Liver (tissue), 8 donors: ENCODE measurements at regions not wholly inside any gene's neighbourhood (a gene's known extent, or its start where the extent isn't known, plus 50 kb on each side); places are given as distances from the start of the nearest gene placed in this dataset.

Experiments used
- DNase-seq: peaks from one replicate; pipeline ENCODE4 v3.0.0-alpha.2; 2017; ENCODE audit warnings: low spot score
- H3K27ac ChIP-seq, 2 donors: one replicate each; pipeline ENCODE4 v1.7.0; 2013; ENCODE audit warnings: inconsistent platforms in 2 of 2, low read length in 2 of 2, control low read depth in 1 of 2, low read depth in 1 of 2, mild to moderate bottlenecking in 1 of 2
- H3K27me3 ChIP-seq, 4 donors: one replicate each; pipeline versions ENCODE4 v1.6.1 to v1.7.0; 2013; ENCODE audit warnings: low read length in 3 of 4, inconsistent platforms in 1 of 4, mild to moderate bottlenecking in 1 of 4, moderate library complexity in 1 of 4; ENCODE audit not compliant: control insufficient read depth in 4 of 4, insufficient read depth in 4 of 4
- H3K36me3 ChIP-seq, 4 donors: one replicate each; pipeline versions ENCODE4 v1.6.1 to v1.7.0; 2013; ENCODE audit warnings: low read length in 3 of 4, mild to moderate bottlenecking in 3 of 4, low read depth in 1 of 4, moderate library complexity in 1 of 4; ENCODE audit not compliant: control insufficient read depth in 4 of 4, insufficient read depth in 3 of 4
- H3K4me1 ChIP-seq, 4 donors: one replicate each; pipeline versions ENCODE4 v1.6.1 to v1.7.0; 2013; ENCODE audit warnings: low read length in 3 of 4, mild to moderate bottlenecking in 3 of 4, moderate library complexity in 1 of 4; ENCODE audit not compliant: control insufficient read depth in 4 of 4, insufficient read depth in 4 of 4
- H3K4me3 ChIP-seq, 3 donors: one replicate each; pipeline versions ENCODE4 v1.6.1 to v1.7.0; 2013; ENCODE audit warnings: low read length in 3 of 3, control low read depth in 1 of 3, low read depth in 1 of 3, mild to moderate bottlenecking in 1 of 3
- H3K9ac ChIP-seq, 2 donors: one replicate each; pipeline ENCODE4 v1.7.0; 2013; ENCODE audit warnings: low read length in 2 of 2, mild to moderate bottlenecking in 2 of 2, moderate library complexity in 2 of 2, control low read depth in 1 of 2, low read depth in 1 of 2
- H3K9me3 ChIP-seq, 4 donors: one replicate each; pipeline versions ENCODE4 v1.6.1 to v1.7.0; 2013; ENCODE audit warnings: low read length in 3 of 4; ENCODE audit not compliant: control insufficient read depth in 4 of 4
- EGR1 ChIP-seq, 2 donors: IDR thresholded peaks; 2 replicates each; pipeline ENCODE4 v1.6.1; 2016 to 2018; ENCODE audit warnings: antibody characterized with exemption in 2 of 2, low read depth in 2 of 2
- FOXA1 ChIP-seq: IDR thresholded peaks from 2 replicates; pipeline ENCODE4 v1.6.1; 2016; ENCODE audit warnings: antibody characterized with exemption
- FOXA2 ChIP-seq: IDR thresholded peaks from 2 replicates; pipeline ENCODE4 v1.6.1; 2016; ENCODE audit warnings: antibody characterized with exemption
- GABPA ChIP-seq, 2 donors: IDR thresholded peaks in 1 of 2; conservative IDR thresholded peaks in 1 of 2; 2 replicates each; pipeline ENCODE4 v1.6.1; 2016; ENCODE audit warnings: antibody characterized with exemption in 2 of 2, mild to moderate bottlenecking in 1 of 2, moderate library complexity in 1 of 2
- HNF4A ChIP-seq, 2 donors: conservative IDR thresholded peaks; 2 replicates each; pipeline ENCODE4 v1.6.1; 2016; ENCODE audit warnings: antibody characterized with exemption in 2 of 2, mild to moderate bottlenecking in 2 of 2
- HNF4G ChIP-seq: IDR thresholded peaks from 2 replicates; pipeline ENCODE4 v1.6.1; 2016; ENCODE audit warnings: antibody characterized with exemption
- JUND ChIP-seq, 2 donors: IDR thresholded peaks; 2 replicates each; pipeline ENCODE4 v1.6.1; 2016; ENCODE audit warnings: antibody characterized with exemption in 2 of 2
- NR2F2 ChIP-seq: IDR thresholded peaks from 2 replicates; pipeline ENCODE4 v1.6.1; 2016; ENCODE audit warnings: antibody characterized with exemption
- RAD21 ChIP-seq, 2 donors: IDR thresholded peaks; 2 replicates each; pipeline ENCODE4 v1.6.1; 2016; ENCODE audit warnings: antibody characterized with exemption in 2 of 2, mild to moderate bottlenecking in 2 of 2
- RXRA ChIP-seq, 2 donors: IDR thresholded peaks; 2 replicates each; pipeline ENCODE4 v1.6.1; 2017 to 2018; ENCODE audit warnings: antibody characterized with exemption in 2 of 2, mild to moderate bottlenecking in 1 of 2
- SP1 ChIP-seq: IDR thresholded peaks from 2 replicates; pipeline ENCODE4 v1.6.1; 2018; ENCODE audit warnings: antibody characterized with exemption, mild to moderate bottlenecking
- TAF1 ChIP-seq: conservative IDR thresholded peaks from 2 replicates; pipeline ENCODE4 v1.6.1; 2016; ENCODE audit warnings: antibody characterized with exemption, mild to moderate bottlenecking
- YY1 ChIP-seq: IDR thresholded peaks from 2 replicates; pipeline ENCODE4 v1.6.1; 2016; ENCODE audit warnings: antibody characterized with exemption, mild to moderate bottlenecking
- WGBS: extraction: QIAGEN DNeasy Blood & Tissue Kit; methylation state at CpG from one replicate; pipeline ENCODE4 v1.1.7; 2013; 5-methylcytosine and 5-hydroxymethylcytosine counted together
- TF ChIP-seq, protein P1 (sequence below): IDR thresholded peaks from 2 replicates; pipeline ENCODE4 v1.6.1; 2016; ENCODE audit warnings: antibody characterized with exemption
- TF ChIP-seq, protein P2 (sequence below): IDR thresholded peaks from 2 replicates; pipeline ENCODE4 v1.6.1; 2016; ENCODE audit warnings: antibody characterized with exemption, mild to moderate bottlenecking
- TF ChIP-seq, protein P3 (sequence below): fragments of 150-350 bp; IDR thresholded peaks from 2 replicates; pipeline ENCODE4 v1.5.1; 2017; ENCODE audit warnings: improper control_type of control experiment, low read depth, low read length; ENCODE audit not compliant: missing input control
- TF ChIP-seq, protein P4 (sequence below): IDR thresholded peaks from 2 replicates; pipeline ENCODE4 v1.6.1; 2016; ENCODE audit warnings: antibody characterized with exemption
- TF ChIP-seq, protein P5 (sequence below): IDR thresholded peaks from 2 replicates; pipeline ENCODE4 v1.6.1; 2016; ENCODE audit warnings: antibody characterized with exemption
- donor health status: healthy.
- donor health status: healthy.
- donor health status: healthy.
- donor health status: healthy.
- donor health status: healthy.

DNA sequence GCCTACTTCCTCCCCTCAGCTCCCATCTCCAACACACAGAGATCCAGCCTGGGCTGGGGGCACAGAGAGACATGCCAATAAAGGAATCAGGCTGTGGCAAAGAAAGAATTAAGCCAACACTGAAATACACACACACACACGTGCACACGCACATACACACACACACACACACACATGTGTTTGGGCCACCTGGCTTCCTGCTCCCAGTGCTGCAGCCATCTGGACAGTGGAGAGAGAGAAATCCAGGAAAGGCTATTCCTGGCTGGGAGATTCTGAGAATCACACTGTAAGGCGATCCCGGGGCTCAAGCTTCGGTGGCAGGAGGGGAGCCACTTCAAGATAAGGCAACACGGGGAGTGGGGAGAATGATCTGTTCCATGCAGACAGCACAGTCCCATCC is 72.4 kb downstream of the NOG start:
- 46% methylated on average over 6 of the region's 6 CpGs for WGBS
- Histone ChIP-seq H3K36me3 (no peaks in the 10 kb centered on the region), H3K27ac (no peak overlapping the region), H3K4me1 (no peaks in the 10 kb centered on the region), H3K27me3 (peaks cover 0 to 3% (median 0%) of the 10 kb centered on the region in 4 donors), H3K9ac (no peak overlapping the region), H3K4me3 (no peak overlapping the region), H3K9me3 (no peaks in the 10 kb centered on the region)
- TF ChIP-seq HNF4G = no peak
- TF ChIP-seq, protein P1, sequence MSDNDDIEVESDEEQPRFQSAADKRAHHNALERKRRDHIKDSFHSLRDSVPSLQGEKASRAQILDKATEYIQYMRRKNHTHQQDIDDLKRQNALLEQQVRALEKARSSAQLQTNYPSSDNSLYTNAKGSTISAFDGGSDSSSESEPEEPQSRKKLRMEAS = no peak
- no peak for TF ChIP-seq FOXA1
- no peak for TF ChIP-seq NR2F2
- no peak for DNase-seq

DNA sequence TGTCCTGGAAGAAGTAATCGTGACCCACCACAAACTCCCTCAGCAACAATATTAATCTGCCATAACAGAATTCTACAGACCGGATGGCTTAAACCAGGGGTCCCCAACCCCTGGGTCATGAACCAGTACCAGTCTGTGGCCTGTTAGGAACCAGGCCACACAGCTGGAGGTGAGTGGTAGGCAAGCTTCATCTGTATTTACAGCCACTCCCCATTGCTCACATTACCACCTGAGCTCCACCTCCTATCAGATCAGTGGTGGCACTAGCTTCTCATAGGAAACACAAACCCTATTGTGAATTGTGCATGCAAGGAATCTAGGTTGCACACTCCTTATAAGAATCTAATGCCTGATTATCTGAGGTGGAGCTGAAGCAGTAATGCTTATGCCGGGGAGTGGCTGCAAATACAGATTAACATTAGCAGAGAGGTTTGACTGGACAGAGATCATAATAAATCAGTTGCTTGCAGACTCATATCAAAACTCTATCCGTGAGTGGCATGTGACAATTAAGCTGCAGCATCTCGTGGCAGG is 74.5 kb downstream of the NOG start:
- WGBS = 65% methylated on average over 5 of the region's 5 CpGs
- Histone ChIP-seq H3K4me3 (no peak overlapping the region), H3K4me1 (no peaks in the 10 kb centered on the region), H3K27me3 (peaks cover 0 to 5% (median 2%) of the 10 kb centered on the region in 4 donors), H3K36me3 (no peaks in the 10 kb centered on the region), H3K27ac (no peak overlapping the region), H3K9me3 (no peaks in the 10 kb centered on the region), H3K9ac (no peak overlapping the region)
- no peak for DNase-seq
- TF ChIP-seq HNF4A (conservative IDR thresholded peaks at IDR 0.05) (no peak), HNF4G (no peak), EGR1 (IDR thresholded peaks at IDR 0.05; ENCODE audit: low read depth in 2 of 2) (no peak), NR2F2 (no peak), YY1 (no peak)
- TF ChIP-seq, protein P1 = no peak

DNA sequence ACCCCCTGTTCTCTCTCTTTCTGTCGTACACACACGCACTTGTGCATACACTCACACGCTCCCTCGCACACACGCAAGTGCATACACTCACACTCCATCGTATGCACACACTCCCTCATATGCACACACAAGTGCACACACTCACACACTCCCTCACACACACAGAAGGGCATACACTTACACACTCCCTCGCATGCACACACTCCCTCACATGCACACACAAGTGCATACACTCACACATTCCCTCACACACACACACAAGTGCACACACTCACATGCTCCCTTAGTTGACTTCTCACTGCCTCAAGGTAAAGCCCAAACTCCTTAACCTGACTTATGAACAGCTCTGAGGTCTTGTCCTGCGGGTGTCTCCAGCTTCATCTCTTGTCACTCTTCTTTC is 78.7 kb downstream of the NOG start:
- Histone ChIP-seq H3K9me3 (no peaks in the 10 kb centered on the region), H3K4me1 (no peaks in the 10 kb centered on the region), H3K27me3 (peaks cover 0 to 10% (median 2%) of the 10 kb centered on the region in 4 donors), H3K4me3 (no peak overlapping the region), H3K9ac (no peak overlapping the region), H3K36me3 (no peaks in the 10 kb centered on the region), H3K27ac (no peak overlapping the region)
- no peak for DNase-seq
- 93% methylated on average over 8 of the region's 8 CpGs for WGBS
- TF ChIP-seq JUND (IDR thresholded peaks at IDR 0.05) (no peak), GABPA (IDR thresholded peaks at IDR 0.05 in 1 of 2, conservative IDR thresholded peaks at IDR 0.05 in 1 of 2) (no peak), FOXA1 (no peak), YY1 (no peak), HNF4A (conservative IDR thresholded peaks at IDR 0.05) (no peak), RAD21 (IDR thresholded peaks at IDR 0.05) (no peak), SP1 (no peak), RXRA (IDR thresholded peaks at IDR 0.05) (no peak), FOXA2 (no peak), NR2F2 (no peak), EGR1 (IDR thresholded peaks at IDR 0.05; ENCODE audit: low read depth in 2 of 2) (no peak), HNF4G (no peak), TAF1 (no peak)
- TF ChIP-seq, protein P2, sequence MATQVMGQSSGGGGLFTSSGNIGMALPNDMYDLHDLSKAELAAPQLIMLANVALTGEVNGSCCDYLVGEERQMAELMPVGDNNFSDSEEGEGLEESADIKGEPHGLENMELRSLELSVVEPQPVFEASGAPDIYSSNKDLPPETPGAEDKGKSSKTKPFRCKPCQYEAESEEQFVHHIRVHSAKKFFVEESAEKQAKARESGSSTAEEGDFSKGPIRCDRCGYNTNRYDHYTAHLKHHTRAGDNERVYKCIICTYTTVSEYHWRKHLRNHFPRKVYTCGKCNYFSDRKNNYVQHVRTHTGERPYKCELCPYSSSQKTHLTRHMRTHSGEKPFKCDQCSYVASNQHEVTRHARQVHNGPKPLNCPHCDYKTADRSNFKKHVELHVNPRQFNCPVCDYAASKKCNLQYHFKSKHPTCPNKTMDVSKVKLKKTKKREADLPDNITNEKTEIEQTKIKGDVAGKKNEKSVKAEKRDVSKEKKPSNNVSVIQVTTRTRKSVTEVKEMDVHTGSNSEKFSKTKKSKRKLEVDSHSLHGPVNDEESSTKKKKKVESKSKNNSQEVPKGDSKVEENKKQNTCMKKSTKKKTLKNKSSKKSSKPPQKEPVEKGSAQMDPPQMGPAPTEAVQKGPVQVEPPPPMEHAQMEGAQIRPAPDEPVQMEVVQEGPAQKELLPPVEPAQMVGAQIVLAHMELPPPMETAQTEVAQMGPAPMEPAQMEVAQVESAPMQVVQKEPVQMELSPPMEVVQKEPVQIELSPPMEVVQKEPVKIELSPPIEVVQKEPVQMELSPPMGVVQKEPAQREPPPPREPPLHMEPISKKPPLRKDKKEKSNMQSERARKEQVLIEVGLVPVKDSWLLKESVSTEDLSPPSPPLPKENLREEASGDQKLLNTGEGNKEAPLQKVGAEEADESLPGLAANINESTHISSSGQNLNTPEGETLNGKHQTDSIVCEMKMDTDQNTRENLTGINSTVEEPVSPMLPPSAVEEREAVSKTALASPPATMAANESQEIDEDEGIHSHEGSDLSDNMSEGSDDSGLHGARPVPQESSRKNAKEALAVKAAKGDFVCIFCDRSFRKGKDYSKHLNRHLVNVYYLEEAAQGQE = no peak
- TF ChIP-seq, protein P3, sequence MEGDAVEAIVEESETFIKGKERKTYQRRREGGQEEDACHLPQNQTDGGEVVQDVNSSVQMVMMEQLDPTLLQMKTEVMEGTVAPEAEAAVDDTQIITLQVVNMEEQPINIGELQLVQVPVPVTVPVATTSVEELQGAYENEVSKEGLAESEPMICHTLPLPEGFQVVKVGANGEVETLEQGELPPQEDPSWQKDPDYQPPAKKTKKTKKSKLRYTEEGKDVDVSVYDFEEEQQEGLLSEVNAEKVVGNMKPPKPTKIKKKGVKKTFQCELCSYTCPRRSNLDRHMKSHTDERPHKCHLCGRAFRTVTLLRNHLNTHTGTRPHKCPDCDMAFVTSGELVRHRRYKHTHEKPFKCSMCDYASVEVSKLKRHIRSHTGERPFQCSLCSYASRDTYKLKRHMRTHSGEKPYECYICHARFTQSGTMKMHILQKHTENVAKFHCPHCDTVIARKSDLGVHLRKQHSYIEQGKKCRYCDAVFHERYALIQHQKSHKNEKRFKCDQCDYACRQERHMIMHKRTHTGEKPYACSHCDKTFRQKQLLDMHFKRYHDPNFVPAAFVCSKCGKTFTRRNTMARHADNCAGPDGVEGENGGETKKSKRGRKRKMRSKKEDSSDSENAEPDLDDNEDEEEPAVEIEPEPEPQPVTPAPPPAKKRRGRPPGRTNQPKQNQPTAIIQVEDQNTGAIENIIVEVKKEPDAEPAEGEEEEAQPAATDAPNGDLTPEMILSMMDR = no peak
- TF ChIP-seq, protein P4, sequence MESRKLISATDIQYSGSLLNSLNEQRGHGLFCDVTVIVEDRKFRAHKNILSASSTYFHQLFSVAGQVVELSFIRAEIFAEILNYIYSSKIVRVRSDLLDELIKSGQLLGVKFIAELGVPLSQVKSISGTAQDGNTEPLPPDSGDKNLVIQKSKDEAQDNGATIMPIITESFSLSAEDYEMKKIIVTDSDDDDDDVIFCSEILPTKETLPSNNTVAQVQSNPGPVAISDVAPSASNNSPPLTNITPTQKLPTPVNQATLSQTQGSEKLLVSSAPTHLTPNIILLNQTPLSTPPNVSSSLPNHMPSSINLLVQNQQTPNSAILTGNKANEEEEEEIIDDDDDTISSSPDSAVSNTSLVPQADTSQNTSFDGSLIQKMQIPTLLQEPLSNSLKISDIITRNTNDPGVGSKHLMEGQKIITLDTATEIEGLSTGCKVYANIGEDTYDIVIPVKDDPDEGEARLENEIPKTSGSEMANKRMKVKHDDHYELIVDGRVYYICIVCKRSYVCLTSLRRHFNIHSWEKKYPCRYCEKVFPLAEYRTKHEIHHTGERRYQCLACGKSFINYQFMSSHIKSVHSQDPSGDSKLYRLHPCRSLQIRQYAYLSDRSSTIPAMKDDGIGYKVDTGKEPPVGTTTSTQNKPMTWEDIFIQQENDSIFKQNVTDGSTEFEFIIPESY = no peak
- TF ChIP-seq, protein P5, sequence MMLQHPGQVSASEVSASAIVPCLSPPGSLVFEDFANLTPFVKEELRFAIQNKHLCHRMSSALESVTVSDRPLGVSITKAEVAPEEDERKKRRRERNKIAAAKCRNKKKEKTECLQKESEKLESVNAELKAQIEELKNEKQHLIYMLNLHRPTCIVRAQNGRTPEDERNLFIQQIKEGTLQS = no peak
- TF ChIP-seq, protein P1 = no peak
